Endothelial cell of umbilical vein (primary cell): ENCODE measurements at regions not wholly inside any gene's neighbourhood (a gene's known extent, or its start where the extent isn't known, plus 50 kb on each side); places are given as distances from the start of the nearest gene placed in this dataset.

Experiments
- BruUV-seq: library from RNA; stranded (reverse); fragments of 400-500 nt; replicated peaks from 2 replicates; lab custom pipeline; 2021; lab: Mats Ljungman, UMichigan
- CTCF ChIA-PET: fragments of 300-600, 350-600 bp; sonication (Branson Sonifier 250); formaldehyde crosslinking; loops from one replicate; lab custom pipeline; 2021; ENCODE audit warnings: antibody characterized with exemption, inconsistent platforms; lab: Charles Lee
- POLR2A ChIA-PET: fragments of 300-600, 350-600 bp; sonication (Branson Sonifier 250); formaldehyde crosslinking; loops from one replicate; lab custom pipeline; 2021; ENCODE audit warnings: antibody characterized with exemption, inconsistent platforms; lab: Charles Lee
- DNase-seq: peaks from one replicate; pipeline ENCODE4 v3.0.0-alpha.2; 2011; ENCODE audit warnings: low read depth, low spot score
- FAIRE-seq: peaks from 2 replicates; lab custom pipeline; 2011; peaks lifted over from hg19 to GRCh38; lab: Jason Lieb, UNC
- H2AFZ ChIP-seq: 2 replicates; pipeline ENCODE4 v1.6.0; 2012; ENCODE audit warnings: low read depth, low read length, control low read depth, inconsistent platforms
- H3K27ac ChIP-seq: 2 replicates; pipeline ENCODE4 v1.5.1; 2011; ENCODE audit warnings: low read depth, mild to moderate bottlenecking, control low read depth, low read length, moderate library complexity; ENCODE audit not compliant: insufficient read depth
- H3K27me3 ChIP-seq, 2 experiments: 2 replicates each; pipeline versions ENCODE4 v1.6.0 to v1.6.1; 2011; ENCODE audit warnings: low read length in 2 of 2, mixed read lengths in 1 of 2; ENCODE audit not compliant: control insufficient read depth in 2 of 2, insufficient read depth in 2 of 2
- H3K36me3 ChIP-seq, 2 experiments: 2 replicates in 1 of 2; 3 replicates in 1 of 2; pipeline ENCODE4 v1.5.1; 2011; ENCODE audit warnings: low read length in 2 of 2, mild to moderate bottlenecking in 1 of 2, moderate library complexity in 1 of 2; ENCODE audit not compliant: control insufficient read depth in 2 of 2, insufficient read depth in 2 of 2; ENCODE audit errors: extremely low read depth in 1 of 2
- H3K4me1 ChIP-seq: 3 replicates; pipeline ENCODE4 v1.5.1; 2011; ENCODE audit warnings: mild to moderate bottlenecking, low read length; ENCODE audit not compliant: control insufficient read depth, insufficient read depth; ENCODE audit errors: extremely low read depth
- H3K4me2 ChIP-seq: 2 replicates; pipeline ENCODE4 v1.6.1; 2011; ENCODE audit warnings: low read length, control low read depth, mixed read lengths; ENCODE audit not compliant: insufficient read depth
- H3K4me3 ChIP-seq, 3 experiments: fragments of 200-600 bp in 1 of 3; sonication (generic), shearing (Covaris generic) in 1 of 3; replicated peaks in 1 of 3; 2 replicates each; pipeline ENCODE4 v1.5.1; 2011 to 2016; ENCODE audit warnings: control low read depth in 3 of 3, low read length in 3 of 3, mild to moderate bottlenecking in 2 of 3, inconsistent platforms in 1 of 3, low read depth in 1 of 3, moderate library complexity in 1 of 3; ENCODE audit not compliant: insufficient read depth in 1 of 3
- H3K79me2 ChIP-seq: 2 replicates; pipeline ENCODE4 v1.6.0; 2012; ENCODE audit warnings: low read length, inconsistent platforms; ENCODE audit not compliant: control insufficient read depth, insufficient read depth
- H3K9ac ChIP-seq: replicated peaks from 2 replicates; pipeline ENCODE3; 2011; ENCODE audit warnings: low read length, control low read depth; ENCODE audit not compliant: insufficient read depth; ENCODE audit errors: extremely low read depth
- H3K9me1 ChIP-seq: replicated peaks from 3 replicates; pipeline ENCODE4 v1.6.0; 2011; ENCODE audit warnings: mild to moderate bottlenecking, low read length; ENCODE audit not compliant: control insufficient read depth, insufficient read depth; ENCODE audit errors: extremely low read depth
- H3K9me3 ChIP-seq: replicated peaks from 2 replicates; pipeline ENCODE4 v1.5.1; 2012; ENCODE audit warnings: low read length, inconsistent platforms; ENCODE audit not compliant: control insufficient read depth, insufficient read depth
- H4K20me1 ChIP-seq: replicated peaks from 2 replicates; pipeline ENCODE3; 2011; ENCODE audit warnings: mild to moderate bottlenecking, low read length; ENCODE audit not compliant: control insufficient read depth, insufficient read depth; ENCODE audit errors: extremely low read depth
- EZH2 ChIP-seq: IDR thresholded peaks from 2 replicates; pipeline ENCODE4 v1.6.1; 2012; ENCODE audit warnings: borderline replicate concordance, low read depth, mild to moderate bottlenecking, moderate library complexity, low read length, inconsistent platforms; ENCODE audit not compliant: severe bottlenecking
- FOS ChIP-seq: IDR thresholded peaks from 2 replicates; pipeline ENCODE4 v1.6.1; 2011; ENCODE audit warnings: mild to moderate bottlenecking, low read length, moderate library complexity, borderline replicate concordance; ENCODE audit not compliant: insufficient read depth
- GATA2 ChIP-seq: IDR thresholded peaks from 2 replicates; pipeline ENCODE4 v1.7.0; 2011; ENCODE audit warnings: low read depth, mild to moderate bottlenecking, moderate library complexity, mixed read lengths, low read length; ENCODE audit not compliant: insufficient read length, insufficient read depth
- JUN ChIP-seq: IDR thresholded peaks from 2 replicates; pipeline ENCODE4 v1.6.1; 2011; ENCODE audit warnings: borderline replicate concordance, low read depth; ENCODE audit not compliant: insufficient read length, insufficient read depth
- MAX ChIP-seq: IDR thresholded peaks from 2 replicates; pipeline ENCODE4 v1.6.1; 2011; ENCODE audit not compliant: insufficient read depth, insufficient read length
- MYC ChIP-seq: IDR thresholded peaks from one replicate; pipeline ENCODE4 v1.6.1; 2011; ENCODE audit warnings: mild to moderate bottlenecking, low read depth, low read length
- POLR2A ChIP-seq: IDR thresholded peaks from 2 replicates; pipeline ENCODE4 v1.6.1; 2012; ENCODE audit warnings: low read depth, mild to moderate bottlenecking, control low read depth, low read length
- POLR2AphosphoS5 ChIP-seq: IDR thresholded peaks from 2 replicates; pipeline ENCODE4 v1.6.1; 2012; ENCODE audit warnings: low read depth, mild to moderate bottlenecking, control low read depth, low read length, moderate library complexity; ENCODE audit not compliant: insufficient read depth
- dilution Hi-C: fragments of 300-500 bp; cut with MboI; formaldehyde crosslinking; loops from one replicate; pipeline ENCODE4 v1.15.0; 2019; ENCODE audit warnings: low sequenced_read_pairs; ENCODE audit not compliant: extremely low pct_ligation_motif_present
- intact Hi-C: fragments of 100-400 bp; cut with micrococcal nuclease; formaldehyde crosslinking; loops from one replicate; pipeline ENCODE4 v1.10.0; 2022
- TF ChIP-seq, protein P1 (sequence below), 2 donors: IDR thresholded peaks; 1 replicate in 1 of 2; 2 replicates in 1 of 2; pipeline ENCODE4 v1.5.1; 2011; ENCODE audit warnings: low read length in 2 of 2, mild to moderate bottlenecking in 2 of 2, moderate library complexity in 2 of 2, control low read depth in 1 of 2, inconsistent platforms in 1 of 2, low read depth in 1 of 2; ENCODE audit not compliant: insufficient read depth in 1 of 2; ENCODE audit errors: extremely low read depth in 1 of 2

- H3K9me1 ChIP-seq = no peaks in the 10 kb centered on the region
- no peak for TF ChIP-seq FOS
- no peak for TF ChIP-seq MAX
- no peak for TF ChIP-seq GATA2
- TF ChIP-seq POLR2AphosphoS5 = no peak
- no peak for TF ChIP-seq MYC
- TF ChIP-seq EZH2 = no peak
- no peak for TF ChIP-seq JUN
- no peak for TF ChIP-seq POLR2A
- TF ChIP-seq, protein P1, sequence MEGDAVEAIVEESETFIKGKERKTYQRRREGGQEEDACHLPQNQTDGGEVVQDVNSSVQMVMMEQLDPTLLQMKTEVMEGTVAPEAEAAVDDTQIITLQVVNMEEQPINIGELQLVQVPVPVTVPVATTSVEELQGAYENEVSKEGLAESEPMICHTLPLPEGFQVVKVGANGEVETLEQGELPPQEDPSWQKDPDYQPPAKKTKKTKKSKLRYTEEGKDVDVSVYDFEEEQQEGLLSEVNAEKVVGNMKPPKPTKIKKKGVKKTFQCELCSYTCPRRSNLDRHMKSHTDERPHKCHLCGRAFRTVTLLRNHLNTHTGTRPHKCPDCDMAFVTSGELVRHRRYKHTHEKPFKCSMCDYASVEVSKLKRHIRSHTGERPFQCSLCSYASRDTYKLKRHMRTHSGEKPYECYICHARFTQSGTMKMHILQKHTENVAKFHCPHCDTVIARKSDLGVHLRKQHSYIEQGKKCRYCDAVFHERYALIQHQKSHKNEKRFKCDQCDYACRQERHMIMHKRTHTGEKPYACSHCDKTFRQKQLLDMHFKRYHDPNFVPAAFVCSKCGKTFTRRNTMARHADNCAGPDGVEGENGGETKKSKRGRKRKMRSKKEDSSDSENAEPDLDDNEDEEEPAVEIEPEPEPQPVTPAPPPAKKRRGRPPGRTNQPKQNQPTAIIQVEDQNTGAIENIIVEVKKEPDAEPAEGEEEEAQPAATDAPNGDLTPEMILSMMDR (IDR thresholded peaks at IDR 0.05; ENCODE audit: extremely low read depth in 1 of 2, insufficient read depth in 1 of 2, low read depth in 1 of 2, low read length in 2 of 2) = no peak
- no peak overlapping the region for H3K9ac ChIP-seq
- H2AFZ ChIP-seq = no peak overlapping the region
- H3K27me3 ChIP-seq = no peaks in the 10 kb centered on the region
- ChIA-PET POLR2A (no interaction called here), CTCF (no interaction called here)
- FAIRE-seq (peak; percentile 35), DNase-seq (no peak)
- intact Hi-C loops = no loop called here
- dilution Hi-C loops = no loop called here
- H3K36me3 ChIP-seq = no peaks in the 10 kb centered on the region
- H3K27ac ChIP-seq = no peak overlapping the region
- no peak overlapping the region for H3K4me2 ChIP-seq
- H3K9me3 ChIP-seq = no peaks in the 10 kb centered on the region
- BruUV-seq = no TSS peak
- H3K4me1 ChIP-seq = peaks cover 72% of the 10 kb centered on the region
- H3K79me2 ChIP-seq = peaks cover 95% of the 10 kb centered on the region
- H3K4me3 ChIP-seq = no peak overlapping the region
- peaks cover 2% of the 10 kb centered on the region for H4K20me1 ChIP-seq
Observed at GRCh38 chr1:21340230-21340945, 50.1 kb upstream of the ECE1 start.
